A172 (cell line): ENCODE measurements at regions not wholly inside any gene's neighbourhood (a gene's known extent, or its start where the extent isn't known, plus 50 kb on each side); places are given as distances from the start of the nearest gene placed in this dataset.

Experiments
- DNase-seq: peaks from one replicate; pipeline ENCODE4 v3.0.0-alpha.2; 2015; ENCODE audit warnings: low spot score

DNA sequence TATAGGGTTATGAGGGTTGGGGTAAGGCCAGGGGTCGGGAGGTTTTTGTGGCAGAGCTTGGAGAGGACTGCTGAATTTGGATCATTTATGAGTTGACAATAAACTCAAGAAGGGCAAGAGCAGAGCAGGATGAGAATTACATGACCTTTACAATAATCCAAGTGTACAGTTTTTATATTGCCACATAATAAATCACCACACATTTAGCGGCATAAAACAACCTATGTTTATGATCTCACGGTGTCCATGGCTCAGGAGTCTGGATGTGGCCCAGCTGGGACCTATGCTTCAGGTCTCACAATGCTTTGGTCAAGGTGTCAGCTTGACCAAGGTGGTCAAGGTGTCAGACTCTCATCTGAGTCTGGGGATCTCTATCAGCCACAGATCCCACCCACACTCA is 118.3 kb upstream of the WSCD1 start:
- no peak for DNase-seq

DNA sequence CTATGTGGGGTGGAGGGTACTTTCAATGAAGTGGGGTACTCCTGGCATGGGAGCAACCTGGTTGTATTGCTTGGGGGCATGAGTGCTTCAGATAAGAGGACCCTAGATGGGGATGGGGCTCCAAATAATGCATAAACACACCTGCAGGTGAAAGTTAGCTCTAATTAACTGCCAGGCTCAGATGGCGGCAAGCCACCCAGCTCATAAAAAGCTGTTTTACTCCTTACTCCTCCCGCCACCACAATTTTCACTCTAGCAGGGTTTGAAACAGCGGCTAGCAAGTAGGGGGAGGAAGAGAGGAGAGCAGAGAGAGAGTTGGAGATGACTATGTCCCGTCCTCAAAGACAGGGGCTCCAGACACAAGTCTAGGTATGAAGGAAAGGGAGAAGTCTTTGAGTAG is 117.7 kb upstream of the WSCD1 start:
- no peak for DNase-seq

DNA sequence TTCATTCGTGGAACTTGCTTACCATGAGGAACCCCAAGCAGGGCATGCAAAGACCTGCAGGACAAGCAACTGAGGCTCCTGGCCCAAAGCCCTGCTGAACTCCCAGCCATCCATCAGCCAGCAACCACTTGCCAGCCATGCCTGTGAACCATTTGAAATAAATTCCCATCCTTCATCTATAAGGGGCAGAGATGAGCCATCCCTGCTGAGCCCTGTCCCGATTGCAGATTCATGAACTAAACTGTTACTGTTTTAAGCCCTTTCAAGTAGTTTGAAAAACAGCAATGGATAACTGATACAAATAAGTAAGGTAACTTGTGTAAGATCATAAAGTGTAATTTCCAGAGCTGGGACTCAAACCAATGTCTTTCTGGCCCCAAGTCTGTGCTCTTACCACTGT is 114.4 kb upstream of the WSCD1 start:
- DNase-seq = no peak

- no peak for DNase-seq
Observed at GRCh38 chr17:5958850-5959249, 111.3 kb upstream of the WSCD1 start.

DNA sequence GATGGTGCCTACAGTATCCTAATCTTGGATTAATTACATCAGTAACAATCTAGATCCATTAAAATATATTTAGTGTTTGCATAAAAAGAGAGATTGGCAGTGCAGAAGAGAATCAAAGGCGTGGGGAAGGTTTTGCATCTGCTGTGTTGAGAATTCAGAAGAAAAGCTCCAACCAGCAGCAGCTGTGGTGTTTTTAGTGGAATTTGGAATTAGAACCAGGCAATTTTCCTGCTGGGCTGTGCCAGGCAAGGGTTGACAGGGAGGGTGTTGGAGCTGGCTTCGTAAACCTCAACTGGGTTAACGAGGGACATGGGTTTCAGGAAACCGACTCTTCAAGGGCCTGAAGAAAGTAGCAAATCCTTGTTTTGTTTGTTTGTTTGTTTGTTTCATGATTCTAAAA is 107.8 kb upstream of the WSCD1 start:
- DNase-seq = no peak

GRCh38 chr17:5971969-5972368 is 98.2 kb upstream of the WSCD1 start:
- no peak for DNase-seq

DNA sequence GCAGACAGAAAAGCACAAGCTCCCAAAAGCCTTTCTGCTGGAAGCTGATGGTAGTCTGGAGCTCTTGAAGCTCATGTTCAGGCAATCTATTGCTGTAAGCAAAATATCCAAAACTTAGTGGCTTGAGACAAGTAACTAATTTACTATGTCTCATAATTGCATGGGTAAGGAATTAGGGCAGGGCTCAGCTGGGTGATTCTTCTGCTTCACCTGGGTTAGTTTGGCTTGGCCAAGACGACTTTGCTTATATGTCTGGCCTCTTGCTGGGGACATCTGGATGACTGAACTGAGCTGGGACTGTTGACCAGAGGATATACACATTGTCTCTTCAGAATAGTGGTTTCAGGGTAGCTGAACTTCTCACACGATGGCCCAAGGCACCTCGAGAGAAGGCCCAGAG is 96.8 kb upstream of the WSCD1 start:
- DNase-seq = no peak

- DNase-seq = no peak
Observed at GRCh38 chr17:5975661-5976060, 94.5 kb upstream of the WSCD1 start.

DNA sequence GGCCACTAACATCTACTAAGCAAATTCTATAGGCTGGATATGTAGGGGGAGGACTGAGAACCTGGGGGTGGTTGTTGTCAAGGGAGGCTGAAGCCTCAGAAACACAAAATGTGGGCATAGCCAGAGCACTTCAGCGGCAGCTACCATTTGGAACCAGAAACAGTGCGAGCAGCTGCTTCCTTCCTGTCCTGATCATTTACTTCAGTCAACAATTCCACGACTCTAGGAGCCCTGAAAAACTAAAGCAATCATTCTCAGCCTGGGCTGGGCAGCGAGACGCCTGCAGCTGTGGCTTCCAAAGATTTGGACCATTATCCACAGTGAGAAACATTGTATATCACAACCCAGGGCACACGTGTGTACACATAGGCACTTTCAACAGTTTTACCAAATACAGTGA is 93.9 kb upstream of the WSCD1 start:
- no peak for DNase-seq

DNA sequence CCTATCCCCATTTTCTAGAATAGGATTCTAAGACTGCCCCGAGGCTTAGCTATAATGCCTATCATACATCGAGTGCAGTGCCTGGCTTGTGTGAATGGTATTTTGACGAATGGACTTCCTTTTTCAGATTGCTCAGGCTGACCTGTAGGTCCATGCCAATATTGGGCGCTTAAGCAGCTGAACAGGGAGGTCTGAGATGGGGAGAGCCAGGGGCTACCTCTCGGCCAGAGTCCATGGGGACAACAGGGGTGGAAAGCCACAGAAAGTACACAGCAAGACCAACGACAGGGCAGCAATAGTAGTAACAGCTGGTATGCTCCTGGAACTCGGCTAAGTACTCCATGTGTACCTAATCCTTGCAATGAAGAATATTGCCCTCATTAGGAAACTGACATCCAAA is 91.7 kb upstream of the WSCD1 start:
- no peak for DNase-seq

DNA sequence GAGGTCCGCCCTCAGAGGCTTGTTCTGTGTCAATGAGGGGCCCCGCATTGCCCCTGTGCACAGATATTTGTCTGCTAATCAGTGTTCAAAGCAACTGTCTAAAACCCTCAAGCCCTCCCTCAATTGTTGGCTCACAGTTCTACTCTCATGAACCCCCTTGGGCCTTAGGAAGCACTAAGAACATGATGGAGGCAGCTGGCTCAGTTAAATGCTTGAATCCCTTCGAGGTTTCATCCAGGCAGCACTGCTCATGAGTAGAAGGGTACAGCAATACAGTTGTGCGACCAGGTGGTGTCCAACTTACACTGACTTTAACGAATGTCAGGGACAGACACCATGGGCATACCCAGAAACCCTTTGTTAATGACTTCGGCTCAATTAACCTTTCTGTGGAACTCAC is 89.2 kb upstream of the WSCD1 start:
- no peak for DNase-seq

DNA sequence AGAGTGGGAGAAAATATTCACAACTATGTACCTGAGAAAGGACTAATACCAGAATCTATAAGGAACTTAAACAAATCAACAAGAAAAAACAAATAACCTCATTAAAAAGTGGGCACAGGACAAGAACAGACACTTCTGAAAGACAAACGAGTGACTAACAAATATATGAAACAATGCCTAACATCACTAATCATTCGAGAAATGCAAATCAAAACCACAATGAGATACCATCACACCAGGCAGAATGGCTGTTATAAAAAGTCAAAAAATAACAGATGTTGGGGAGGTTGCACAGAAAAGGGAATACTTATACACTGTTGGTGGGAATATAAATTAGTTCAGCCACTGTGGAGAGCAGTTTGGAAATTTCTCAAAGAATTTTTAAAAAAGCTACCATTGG is 83.5 kb upstream of the WSCD1 start:
- DNase-seq = no peak

GRCh38 chr17:6000426-6000825 is 69.8 kb upstream of the WSCD1 start:
- DNase-seq = no peak

GRCh38 chr17:6003221-6003620 is 67.0 kb upstream of the WSCD1 start:
- peak; percentile 45 for DNase-seq

- no peak for DNase-seq
Observed at GRCh38 chr17:6005939-6006338, 64.2 kb upstream of the WSCD1 start.

DNA sequence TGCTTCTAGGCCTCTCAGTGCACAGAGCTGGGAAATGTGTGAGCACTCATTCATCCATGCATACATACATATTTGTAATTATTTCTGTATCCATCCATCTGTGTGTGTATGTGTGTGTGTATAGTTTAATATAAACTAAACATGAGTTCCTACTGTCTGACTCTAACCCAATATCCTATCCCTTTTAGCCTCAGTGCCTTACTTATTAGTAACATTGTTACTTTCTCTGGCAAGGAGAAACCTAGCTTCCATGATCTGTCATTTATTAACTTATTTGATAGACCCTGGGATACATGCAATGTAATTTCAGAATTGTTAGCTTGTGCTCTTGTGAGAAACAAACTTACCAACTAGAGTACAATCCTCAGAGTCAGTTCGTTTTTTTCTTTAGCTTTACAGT is 59.0 kb upstream of the WSCD1 start:
- DNase-seq = no peak

DNA sequence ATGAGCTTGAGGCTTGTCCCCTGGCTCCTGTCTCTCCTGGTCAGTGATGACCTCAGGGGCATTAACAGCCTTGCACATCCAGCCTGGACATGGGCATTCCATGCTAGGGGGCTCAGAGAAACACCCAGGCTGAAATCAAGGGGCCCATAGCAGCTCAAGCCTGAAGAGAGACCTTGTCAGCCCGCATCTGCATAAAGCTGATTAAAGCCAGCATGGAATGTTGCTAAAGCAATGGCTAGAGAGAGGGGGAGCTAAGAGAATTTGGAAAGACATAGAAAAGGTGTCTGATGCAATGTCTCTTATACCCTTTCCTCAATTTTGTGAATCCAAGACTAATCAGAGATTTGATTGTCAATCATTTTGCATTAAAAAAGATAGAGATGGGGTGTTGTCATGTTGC is 51.4 kb upstream of the WSCD1 start:
- no peak for DNase-seq

DNA sequence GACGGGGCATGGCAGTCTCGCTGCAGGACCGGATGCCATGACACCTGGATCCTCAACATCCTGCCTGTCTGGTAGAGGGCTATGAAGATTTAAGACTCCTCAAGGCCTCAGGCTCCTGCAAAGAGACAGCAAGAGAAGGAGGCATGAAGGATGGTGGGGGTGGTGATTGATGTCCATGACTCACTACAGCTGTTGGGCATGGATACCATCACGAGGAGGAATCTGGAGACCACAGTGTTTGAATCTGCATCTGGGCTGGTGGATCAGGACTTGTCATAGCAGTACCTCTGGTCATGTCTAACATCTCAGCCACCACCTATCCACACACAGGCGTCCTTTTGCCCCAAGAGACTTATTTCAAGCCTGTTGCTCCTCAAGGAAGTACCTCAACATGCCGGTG is 50.2 kb upstream of the WSCD1 start:
- no peak for DNase-seq

- DNase-seq = no peak
Observed at GRCh38 chr17:6020376-6021010, 49.7 kb upstream of the WSCD1 start.
